AG04450 (cell line): ENCODE measurements at regions not wholly inside any gene's neighbourhood (a gene's known extent, or its start where the extent isn't known, plus 50 kb on each side); places are given as distances from the start of the nearest gene placed in this dataset.

Experiments used
- CTCF ChIA-PET: fragments of 300-600, 350-600 bp; formaldehyde crosslinking; extraction: SDS; loops from one replicate; lab custom pipeline; 2022; ENCODE audit warnings: antibody characterized with exemption, inconsistent platforms; lab: Charles Lee
- POLR2A ChIA-PET: fragments of 350-600 bp; formaldehyde crosslinking; extraction: SDS; loops from one replicate; lab custom pipeline; 2021; ENCODE audit warnings: antibody characterized with exemption, inconsistent platforms; lab: Yijun Ruan, JAX
- DNase-seq: peaks from one replicate; pipeline ENCODE4 v3.0.0-alpha.2; 2011; ENCODE audit warnings: low read depth, low spot score
- H3K27ac ChIP-seq: one replicate; pipeline ENCODE4 v1.5.1; 2012; ENCODE audit warnings: low read depth, low read length, control low read depth
- H3K27me3 ChIP-seq: one replicate; pipeline ENCODE4 v1.6.0; 2012; ENCODE audit warnings: low read length; ENCODE audit not compliant: control insufficient read depth, insufficient read depth
- H3K4me3 ChIP-seq: 2 replicates; pipeline ENCODE4 v1.5.1; 2011; ENCODE audit warnings: mild to moderate bottlenecking, low read depth, low read length, control low read depth
- H3K9me3 ChIP-seq: 2 replicates; pipeline ENCODE4 v1.5.1; 2012; ENCODE audit warnings: low read length; ENCODE audit not compliant: control insufficient read depth, insufficient read depth
- TF ChIP-seq, protein P1 (sequence below): IDR thresholded peaks from 2 replicates; pipeline ENCODE4 v1.5.1; 2011; ENCODE audit warnings: low read depth, low read length, control low read depth, inconsistent platforms

DNA sequence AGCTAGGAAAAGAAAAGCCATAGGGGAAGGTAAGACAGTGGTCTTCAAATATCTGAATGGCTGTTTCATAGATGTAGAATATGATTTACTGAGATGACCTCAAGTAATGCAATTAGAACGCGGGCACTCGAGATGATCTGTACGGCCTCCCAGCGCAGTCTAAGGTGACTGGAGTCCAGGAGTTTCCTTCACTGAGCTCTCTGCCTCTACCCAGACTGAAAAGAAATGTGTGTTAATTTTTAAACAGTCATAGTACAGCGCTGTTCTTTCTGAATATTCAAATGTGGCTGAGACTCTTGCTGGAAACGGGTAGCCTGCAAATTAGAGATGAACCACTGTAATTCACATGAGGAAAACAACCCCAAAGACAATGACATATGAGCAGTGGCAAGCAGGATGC lies 562.4 kb upstream of the AUTS2 start:
- no peak for DNase-seq
- H3K27me3 ChIP-seq = no peaks in the 10 kb centered on the region
- peaks cover 16% of the 10 kb centered on the region for H3K9me3 ChIP-seq
- TF ChIP-seq, protein P1, sequence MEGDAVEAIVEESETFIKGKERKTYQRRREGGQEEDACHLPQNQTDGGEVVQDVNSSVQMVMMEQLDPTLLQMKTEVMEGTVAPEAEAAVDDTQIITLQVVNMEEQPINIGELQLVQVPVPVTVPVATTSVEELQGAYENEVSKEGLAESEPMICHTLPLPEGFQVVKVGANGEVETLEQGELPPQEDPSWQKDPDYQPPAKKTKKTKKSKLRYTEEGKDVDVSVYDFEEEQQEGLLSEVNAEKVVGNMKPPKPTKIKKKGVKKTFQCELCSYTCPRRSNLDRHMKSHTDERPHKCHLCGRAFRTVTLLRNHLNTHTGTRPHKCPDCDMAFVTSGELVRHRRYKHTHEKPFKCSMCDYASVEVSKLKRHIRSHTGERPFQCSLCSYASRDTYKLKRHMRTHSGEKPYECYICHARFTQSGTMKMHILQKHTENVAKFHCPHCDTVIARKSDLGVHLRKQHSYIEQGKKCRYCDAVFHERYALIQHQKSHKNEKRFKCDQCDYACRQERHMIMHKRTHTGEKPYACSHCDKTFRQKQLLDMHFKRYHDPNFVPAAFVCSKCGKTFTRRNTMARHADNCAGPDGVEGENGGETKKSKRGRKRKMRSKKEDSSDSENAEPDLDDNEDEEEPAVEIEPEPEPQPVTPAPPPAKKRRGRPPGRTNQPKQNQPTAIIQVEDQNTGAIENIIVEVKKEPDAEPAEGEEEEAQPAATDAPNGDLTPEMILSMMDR = no peak
- no peak overlapping the region for H3K27ac ChIP-seq
- CTCF ChIA-PET = no interaction called here
- no peak overlapping the region for H3K4me3 ChIP-seq
- POLR2A ChIA-PET = no interaction called here

DNA sequence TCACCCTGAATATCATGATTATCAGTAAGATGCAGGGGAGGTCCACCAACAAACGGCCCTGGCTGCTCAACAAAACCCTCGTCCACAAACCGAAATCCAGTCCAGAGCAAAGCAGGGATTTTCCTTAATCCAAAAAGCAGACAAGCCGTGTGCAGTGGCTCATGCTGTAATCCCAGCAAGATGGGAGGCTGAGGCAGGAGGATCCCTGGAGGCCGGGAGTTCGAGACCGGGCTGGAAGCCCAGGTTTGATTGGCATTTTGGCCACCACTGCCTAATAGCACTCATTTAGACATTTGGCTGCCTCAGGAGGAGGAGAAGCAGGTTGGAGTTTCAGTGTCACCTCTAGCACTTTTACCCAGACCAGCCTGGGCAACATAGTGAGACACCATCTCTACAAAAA lies 562.0 kb upstream of the AUTS2 start:
- Histone ChIP-seq H3K27me3 (no peaks in the 10 kb centered on the region), H3K9me3 (peaks cover 17% of the 10 kb centered on the region), H3K4me3 (no peak overlapping the region), H3K27ac (no peak overlapping the region)
- TF ChIP-seq, protein P1 = no peak
- ChIA-PET CTCF (interaction anchor here (0.7 kb wide), 1 partner anchor 188 kb away, joined by 3 read pairs; no protein-coding TSS in a partner anchor), POLR2A (no interaction called here)
- no peak for DNase-seq

DNA sequence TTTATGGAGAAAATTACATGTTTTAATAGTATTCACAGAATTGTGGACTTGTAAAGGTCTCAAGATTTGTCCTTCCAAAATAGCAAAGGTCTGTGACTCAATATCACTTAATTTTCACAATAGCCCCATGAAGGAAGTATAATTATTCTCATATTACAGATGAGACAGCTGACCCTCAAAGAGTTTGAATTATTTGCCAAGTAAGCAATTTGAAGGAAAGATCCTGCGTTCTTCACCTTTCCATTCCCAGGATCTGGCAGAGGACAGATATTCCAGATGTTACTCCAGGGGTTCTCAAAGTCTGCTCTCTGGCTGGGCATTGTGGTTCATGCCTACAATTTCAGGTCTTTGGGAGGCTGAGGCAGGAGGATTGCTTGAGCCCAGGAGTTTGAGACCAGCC lies 559.4 kb upstream of the AUTS2 start:
- Histone ChIP-seq H3K9me3 (peaks cover 30% of the 10 kb centered on the region), H3K27ac (no peak overlapping the region), H3K27me3 (no peaks in the 10 kb centered on the region), H3K4me3 (no peak overlapping the region)
- TF ChIP-seq, protein P1 = no peak
- DNase-seq = no peak
- POLR2A ChIA-PET = no interaction called here
- CTCF ChIA-PET = no interaction called here

DNA sequence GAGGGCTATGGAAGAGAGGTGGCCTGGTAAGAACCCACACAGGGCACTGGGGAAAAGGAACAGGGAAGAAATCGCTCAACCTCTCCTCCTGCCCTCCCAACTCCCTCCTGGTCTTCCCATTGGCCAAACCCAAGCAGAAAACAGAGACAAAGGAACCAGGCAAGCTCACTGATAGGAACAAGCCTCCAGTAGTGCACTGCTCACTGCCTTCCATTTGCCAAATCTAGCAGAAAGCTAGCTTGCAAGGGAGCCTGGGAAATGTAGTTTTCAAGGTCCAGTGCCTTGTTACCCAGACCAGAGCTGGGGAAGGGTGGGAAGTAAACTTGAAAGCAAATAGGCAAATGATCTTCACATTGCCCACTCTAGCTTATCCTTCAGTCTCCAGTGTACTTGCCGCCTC lies 556.1 kb upstream of the AUTS2 start:
- peaks cover 27% of the 10 kb centered on the region for H3K9me3 ChIP-seq
- POLR2A ChIA-PET = no interaction called here
- no peaks in the 10 kb centered on the region for H3K27me3 ChIP-seq
- H3K27ac ChIP-seq = no peak overlapping the region
- CTCF ChIA-PET = no interaction called here
- no peak overlapping the region for H3K4me3 ChIP-seq
- no peak for DNase-seq
- TF ChIP-seq, protein P1 = no peak

DNA sequence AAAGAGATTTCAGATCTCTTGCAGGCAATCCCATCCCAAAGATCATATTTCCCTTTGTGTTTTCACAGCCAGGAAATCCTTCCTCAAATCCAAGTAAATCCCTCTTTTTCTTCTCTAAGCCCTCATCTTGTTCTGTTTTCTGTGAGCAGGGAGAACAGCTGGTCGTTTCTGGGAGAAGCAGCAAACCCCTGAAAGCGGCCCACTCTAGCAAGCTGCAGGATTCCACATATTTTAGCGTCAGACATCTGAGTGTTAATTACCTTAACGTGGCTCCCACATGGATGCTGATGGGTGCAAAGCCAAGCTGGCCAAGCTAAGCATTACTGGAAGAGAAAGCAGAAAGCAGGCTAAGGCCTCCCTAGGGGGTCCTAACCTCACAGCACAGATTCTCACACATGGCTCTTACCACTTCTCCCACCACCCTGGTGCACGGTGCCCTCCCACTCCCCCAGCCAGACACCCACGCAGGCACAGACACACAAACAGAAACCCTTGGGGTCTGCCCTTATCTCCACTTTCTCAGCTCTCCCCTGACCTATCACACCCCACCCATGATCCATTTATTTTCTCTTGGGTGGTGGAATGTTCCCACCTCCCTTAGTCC lies 551.0 kb upstream of the AUTS2 start:
- POLR2A ChIA-PET = no interaction called here

More for the DNA sequence above, 551.0 kb upstream of the AUTS2 start:
- no peak overlapping the region for H3K4me3 ChIP-seq
- peaks cover 29% of the 10 kb centered on the region for H3K9me3 ChIP-seq
- no peak for DNase-seq
- CTCF ChIA-PET = no interaction called here
- TF ChIP-seq, protein P1 = no peak
- H3K27me3 ChIP-seq = no peaks in the 10 kb centered on the region
- H3K27ac ChIP-seq = no peak overlapping the region
